HG02642 (cell line): ENCODE measurements at regions not wholly inside any gene's neighbourhood (a gene's known extent, or its start where the extent isn't known, plus 50 kb on each side); places are given as distances from the start of the nearest gene placed in this dataset.

Experiments used
- ATAC-seq: cut with Tn5 transposase; IDR thresholded peaks from one replicate; pipeline ENCODE4 v1.9.1; 2021; ENCODE audit warnings: mild to moderate bottlenecking; ENCODE audit not compliant: unreplicated experiment, poor library complexity

DNA sequence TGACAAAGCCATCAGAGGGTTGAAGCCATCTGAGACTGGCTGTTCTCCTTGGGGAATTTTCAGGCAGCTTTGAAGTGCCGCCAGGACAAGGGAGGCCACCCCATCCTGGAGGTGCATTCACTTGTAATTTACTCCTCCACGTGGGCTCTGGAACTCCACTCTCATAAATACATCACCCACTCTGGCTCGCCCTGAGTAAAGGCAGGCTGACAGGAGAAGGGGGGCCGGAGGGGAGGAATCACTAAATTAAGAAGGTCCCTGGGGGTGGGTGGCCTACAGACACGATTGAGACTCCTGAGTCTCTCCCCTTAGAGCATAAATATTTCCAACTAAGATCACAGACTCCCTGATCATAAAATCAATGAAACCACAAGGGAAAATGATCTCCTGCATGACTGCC lies 56.3 kb upstream of the HNF1B start:
- no peak for ATAC-seq

DNA sequence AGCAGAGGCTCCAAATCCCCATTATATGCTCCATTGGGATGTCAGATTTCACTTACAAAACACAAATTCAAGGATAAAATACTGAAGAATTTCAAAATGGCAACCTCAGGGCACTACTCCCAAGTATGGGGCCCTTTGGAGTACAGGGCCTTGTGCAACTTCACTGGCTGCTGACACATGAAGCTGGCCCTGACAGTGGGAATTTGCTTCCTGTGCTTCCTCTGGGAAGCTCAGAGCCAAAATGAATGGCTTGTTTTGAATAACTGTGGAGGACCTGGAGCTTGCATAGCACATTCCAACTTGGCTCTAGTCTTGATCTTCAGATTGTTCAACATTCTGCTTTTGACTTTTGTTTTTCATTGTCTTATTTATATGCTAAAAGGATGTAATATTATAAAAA lies 52.3 kb upstream of the HNF1B start:
- no peak for ATAC-seq

DNA sequence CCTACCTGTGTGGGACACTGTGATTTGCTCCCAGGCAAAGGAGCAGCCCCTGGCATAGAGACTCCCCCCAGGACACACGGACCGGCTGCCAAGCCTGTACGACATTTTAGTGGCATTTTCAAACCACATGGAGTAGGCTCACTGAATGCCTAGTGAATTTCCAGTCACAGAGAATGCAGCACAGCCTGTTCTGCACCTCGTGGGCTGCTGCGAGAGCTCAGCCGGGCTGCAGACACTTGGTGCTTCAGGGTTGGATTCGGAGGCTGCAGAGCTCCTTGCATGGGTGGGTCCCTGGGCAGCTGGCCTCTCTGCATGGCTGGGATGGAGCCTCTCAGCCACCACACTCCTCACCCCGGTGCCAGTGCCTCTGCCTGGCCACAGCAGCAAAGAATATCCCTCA lies 51.2 kb upstream of the HNF1B start:
- ATAC-seq = no peak
